Stimulated activated naive CD8-positive, alpha-beta T cell treated with anti-CD3 and anti-CD28 coated beads, Interleukin-15, Interleukin-2, amounts not matched to agents 100 U/mL and 50 U/mL, for 24 hours (primary cell): ENCODE measurements at regions not wholly inside any gene's neighbourhood (a gene's known extent, or its start where the extent isn't known, plus 50 kb on each side); places are given as distances from the start of the nearest gene placed in this dataset.
"Not testable (repeated sequence)": the region's sequence is repeated elsewhere in the genome, so short reads cannot be mapped to it uniquely, and the experiment has no call there.

Experiments used
- ATAC-seq: fragments of 150-1000 bp; cut with Tn5 transposase; one replicate; pipeline ENCODE4 v1.10.0; 2021
- DNase-seq: peaks from one replicate; pipeline ENCODE4 v3.0.0; 2021

GRCh38 chr12:73210548-73211204 is 938.5 kb downstream of the TRHDE start:
- DNase-seq (no peak), ATAC-seq (no peak)

GRCh38 chr12:73220951-73221350 is 948.8 kb downstream of the TRHDE start:
- no peak for ATAC-seq
- DNase-seq = no peak

GRCh38 chr12:73221398-73221797 is 949.2 kb downstream of the TRHDE start:
- ATAC-seq = no peak
- DNase-seq = no peak

GRCh38 chr12:73221836-73222235 is 949.7 kb downstream of the TRHDE start:
- ATAC-seq = no peak
- DNase-seq = no peak

GRCh38 chr12:73225371-73225937 is 953.3 kb downstream of the TRHDE start:
- ATAC-seq = no peak

GRCh38 chr12:73225941-73226340 is 953.8 kb downstream of the TRHDE start:
- no peak for ATAC-seq

More at GRCh38 chr12:73225371-73225937, 953.3 kb downstream of the TRHDE start:
- no peak for DNase-seq

GRCh38 chr12:73226593-73226992 is 954.4 kb downstream of the TRHDE start:
- ATAC-seq (no peak), DNase-seq (no peak)

More at GRCh38 chr12:73225941-73226340, 953.8 kb downstream of the TRHDE start:
- no peak for DNase-seq

GRCh38 chr12:73228828-73229227 is 956.7 kb downstream of the TRHDE start:
- ATAC-seq, DNase-seq: not testable (repeated sequence)

GRCh38 chr12:73235387-73235786 is 963.2 kb downstream of the TRHDE start:
- DNase-seq (no peak), ATAC-seq (no peak)

GRCh38 chr12:73240110-73240509 is 967.9 kb downstream of the TRHDE start:
- ATAC-seq (no peak), DNase-seq (no peak)

- no peak for DNase-seq
- ATAC-seq = no peak
Observed at GRCh38 chr12:73262788-73263381, 990.7 kb downstream of the TRHDE start.

- ATAC-seq = no peak
- no peak for DNase-seq
Observed at GRCh38 chr12:73266206-73266605, 994.0 kb downstream of the TRHDE start.

GRCh38 chr12:73274976-73275375 is 1002.8 kb downstream of the TRHDE start:
- ATAC-seq (no peak), DNase-seq (no peak)

GRCh38 chr12:73277971-73278370 is 1005.8 kb downstream of the TRHDE start:
- ATAC-seq = no peak
- no peak for DNase-seq

GRCh38 chr12:73301530-73301929 is 1029.4 kb downstream of the TRHDE start:
- ATAC-seq (no peak), DNase-seq (no peak)

GRCh38 chr12:73307260-73307659 is 1035.1 kb downstream of the TRHDE start:
- no peak for DNase-seq
- no peak for ATAC-seq

- ATAC-seq = no peak
- no peak for DNase-seq
Observed at GRCh38 chr12:73308079-73308478, 1035.9 kb downstream of the TRHDE start.

GRCh38 chr12:73308747-73309146 is 1036.6 kb downstream of the TRHDE start:
- no peak for DNase-seq
- no peak for ATAC-seq

GRCh38 chr12:73321319-73321718 is 1049.1 kb downstream of the TRHDE start:
- ATAC-seq = no peak
- no peak for DNase-seq

- ATAC-seq (no peak), DNase-seq (no peak)
Observed at GRCh38 chr12:73321776-73322175, 1049.6 kb downstream of the TRHDE start.

GRCh38 chr12:73330584-73331351 is 1058.6 kb downstream of the TRHDE start:
- DNase-seq (no peak), ATAC-seq (no peak)

- DNase-seq (no peak), ATAC-seq (no peak)
Observed at GRCh38 chr12:73341559-73342247, 1069.5 kb downstream of the TRHDE start.
